ENCODE measurements at regions not wholly inside any gene's neighbourhood (a gene's known extent, or its start where the extent isn't known, plus 50 kb on each side); places are given as distances from the start of the nearest gene placed in this dataset.
"Not testable (repeated sequence)": the region's sequence is repeated elsewhere in the genome, so short reads cannot be mapped to it uniquely, and the experiment has no call there.

GRCh38 chr14:105739331-105740102 lies 213.1 kb downstream of the TMEM121 start:
- H3K4me3 ChIP-seq (ENCODE audit: low read depth, low read length): no peak overlapping the region
- no peak for DNase-seq (ENCODE audit: low read depth)
- TF ChIP-seq, protein P1, sequence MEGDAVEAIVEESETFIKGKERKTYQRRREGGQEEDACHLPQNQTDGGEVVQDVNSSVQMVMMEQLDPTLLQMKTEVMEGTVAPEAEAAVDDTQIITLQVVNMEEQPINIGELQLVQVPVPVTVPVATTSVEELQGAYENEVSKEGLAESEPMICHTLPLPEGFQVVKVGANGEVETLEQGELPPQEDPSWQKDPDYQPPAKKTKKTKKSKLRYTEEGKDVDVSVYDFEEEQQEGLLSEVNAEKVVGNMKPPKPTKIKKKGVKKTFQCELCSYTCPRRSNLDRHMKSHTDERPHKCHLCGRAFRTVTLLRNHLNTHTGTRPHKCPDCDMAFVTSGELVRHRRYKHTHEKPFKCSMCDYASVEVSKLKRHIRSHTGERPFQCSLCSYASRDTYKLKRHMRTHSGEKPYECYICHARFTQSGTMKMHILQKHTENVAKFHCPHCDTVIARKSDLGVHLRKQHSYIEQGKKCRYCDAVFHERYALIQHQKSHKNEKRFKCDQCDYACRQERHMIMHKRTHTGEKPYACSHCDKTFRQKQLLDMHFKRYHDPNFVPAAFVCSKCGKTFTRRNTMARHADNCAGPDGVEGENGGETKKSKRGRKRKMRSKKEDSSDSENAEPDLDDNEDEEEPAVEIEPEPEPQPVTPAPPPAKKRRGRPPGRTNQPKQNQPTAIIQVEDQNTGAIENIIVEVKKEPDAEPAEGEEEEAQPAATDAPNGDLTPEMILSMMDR (IDR thresholded peaks at IDR 0.05; ENCODE audit: control insufficient read depth, extremely low read depth, insufficient read depth): no peak

- not testable (repeated sequence) for H3K4me3 ChIP-seq (ENCODE audit: low read depth, low read length); DNase-seq (ENCODE audit: low read depth)
Observed at GRCh38 chr14:105740272-105740671, 213.9 kb downstream of the TMEM121 start.

GRCh38 chr14:105740961-105741360 lies 214.6 kb downstream of the TMEM121 start:
- DNase-seq (ENCODE audit: low read depth); H3K4me3 ChIP-seq (ENCODE audit: low read depth, low read length): not testable (repeated sequence)

GRCh38 chr14:105741707-105742530 lies 215.5 kb downstream of the TMEM121 start:
- not testable (repeated sequence) for H3K4me3 ChIP-seq (ENCODE audit: low read depth, low read length)

DNA sequence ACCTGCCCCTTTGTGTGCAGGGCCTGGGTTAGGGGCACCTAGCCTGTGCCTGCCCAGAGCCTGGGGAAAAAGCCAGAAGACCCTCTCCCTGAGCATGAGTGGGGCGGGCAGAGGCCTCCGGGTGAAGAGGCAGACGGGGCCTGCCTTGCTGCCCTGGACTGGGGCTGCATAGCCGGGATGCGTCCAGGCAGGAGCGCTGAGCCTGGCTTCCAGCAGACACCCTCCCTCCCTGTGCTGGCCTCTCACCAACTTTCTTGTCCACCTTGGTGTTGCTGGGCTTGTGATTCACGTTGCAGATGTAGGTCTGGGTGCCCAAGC lies 216.1 kb downstream of the TMEM121 start:
- TF ChIP-seq, protein P1 (IDR thresholded peaks at IDR 0.05; ENCODE audit: control insufficient read depth, extremely low read depth, insufficient read depth): no peak
- H3K4me3 ChIP-seq (ENCODE audit: low read depth, low read length): no peak overlapping the region
- DNase-seq (ENCODE audit: low read depth): no peak

More at GRCh38 chr14:105741707-105742530, 215.5 kb downstream of the TMEM121 start:
- DNase-seq (ENCODE audit: low read depth): not testable (repeated sequence)

DNA sequence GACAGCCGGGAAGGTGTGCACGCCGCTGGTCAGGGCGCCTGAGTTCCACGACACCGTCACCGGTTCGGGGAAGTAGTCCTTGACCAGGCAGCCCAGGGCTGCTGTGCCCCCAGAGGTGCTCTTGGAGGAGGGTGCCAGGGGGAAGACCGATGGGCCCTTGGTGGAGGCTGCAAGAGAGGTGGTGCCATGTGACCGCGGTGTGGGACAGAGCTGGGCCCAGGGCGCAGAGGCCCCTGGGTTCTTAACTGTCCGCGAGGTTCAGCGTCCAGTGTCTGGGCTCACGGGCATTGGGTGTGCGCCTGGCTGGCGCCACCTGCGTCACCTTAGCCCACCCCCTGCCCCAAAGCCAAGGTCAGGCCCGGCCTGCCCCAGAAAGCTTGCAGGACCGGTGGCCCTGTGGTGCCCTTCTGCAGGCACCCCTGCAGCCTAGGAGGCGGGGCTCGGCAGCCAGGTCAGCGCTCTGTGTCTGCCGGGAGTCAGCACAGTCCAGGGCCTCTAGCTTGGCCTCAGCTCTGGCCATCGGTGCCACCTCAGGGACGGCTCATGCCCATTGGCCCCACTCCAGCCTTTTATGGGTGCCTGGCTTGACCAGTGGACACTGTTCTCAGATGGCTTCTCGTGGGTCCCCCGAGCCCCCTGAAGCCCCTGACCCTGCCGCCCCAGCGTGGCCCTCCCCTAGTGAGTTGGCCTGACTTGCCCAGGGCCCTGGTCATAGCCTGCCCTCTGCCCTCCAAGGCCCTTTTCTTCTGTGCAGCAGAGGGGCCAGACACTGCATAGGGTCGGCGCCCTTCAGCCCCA lies 216.7 kb downstream of the TMEM121 start:
- DNase-seq (ENCODE audit: low read depth); H3K4me3 ChIP-seq (ENCODE audit: low read depth, low read length): not testable (repeated sequence)

DNA sequence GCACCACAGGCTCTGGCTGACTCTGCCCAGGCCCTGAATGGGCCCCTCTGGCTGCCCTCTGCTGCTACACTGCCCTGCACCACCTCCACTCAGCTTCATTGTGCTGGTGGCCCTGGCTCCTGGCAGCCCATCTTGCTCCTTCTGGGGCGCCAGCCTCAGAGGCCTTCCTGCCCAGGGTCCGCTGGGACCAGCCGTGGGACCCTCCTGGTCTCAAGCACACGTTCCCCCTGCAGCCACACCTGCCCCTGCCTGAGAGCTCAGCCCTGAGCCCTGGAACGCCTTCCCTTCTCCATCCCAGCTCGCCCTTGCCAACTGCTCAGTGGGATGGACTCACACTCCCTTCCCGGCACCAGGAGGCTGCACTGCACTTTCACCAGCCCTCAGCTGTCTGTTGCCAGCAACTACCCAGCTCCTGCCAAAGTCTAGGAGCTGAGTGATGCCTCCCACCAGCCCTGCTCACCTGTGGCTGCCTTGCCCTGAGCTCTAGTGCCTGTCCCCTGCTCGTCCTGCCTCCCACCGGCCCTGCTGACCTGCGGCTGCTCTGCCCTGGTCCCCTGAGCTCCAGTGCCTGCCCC lies 217.9 kb downstream of the TMEM121 start:
- H3K4me3 ChIP-seq (ENCODE audit: low read depth, low read length); DNase-seq (ENCODE audit: low read depth): not testable (repeated sequence)

- H3K4me3 ChIP-seq (ENCODE audit: low read depth, low read length): no peak overlapping the region
- TF ChIP-seq, protein P1 (IDR thresholded peaks at IDR 0.05; ENCODE audit: control insufficient read depth, extremely low read depth, insufficient read depth): no peak
- no peak for DNase-seq (ENCODE audit: low read depth)
Observed at GRCh38 chr14:105745433-105746123, 219.2 kb downstream of the TMEM121 start.

GRCh38 chr14:105746124-105746514 lies 219.7 kb downstream of the TMEM121 start:
- TF ChIP-seq, protein P1 (IDR thresholded peaks at IDR 0.05; ENCODE audit: control insufficient read depth, extremely low read depth, insufficient read depth): no peak

GRCh38 chr14:105746800-105747502 lies 220.6 kb downstream of the TMEM121 start:
- not testable (repeated sequence) for H3K4me3 ChIP-seq (ENCODE audit: low read depth, low read length); DNase-seq (ENCODE audit: low read depth)

More at GRCh38 chr14:105746124-105746514, 219.7 kb downstream of the TMEM121 start:
- no peak overlapping the region for H3K4me3 ChIP-seq (ENCODE audit: low read depth, low read length)
- DNase-seq (ENCODE audit: low read depth): no peak

- H3K4me3 ChIP-seq (ENCODE audit: low read depth, low read length); DNase-seq (ENCODE audit: low read depth): not testable (repeated sequence)
Observed at GRCh38 chr14:105747503-105748203, 221.3 kb downstream of the TMEM121 start.
